22Rv1 (cell line): ENCODE measurements at regions not wholly inside any gene's neighbourhood (a gene's known extent, or its start where the extent isn't known, plus 50 kb on each side); places are given as distances from the start of the nearest gene placed in this dataset.

Experiments
- ZFX ChIP-seq: fragments of 450-650 bp; IDR thresholded peaks from 2 replicates; pipeline ENCODE4 v1.6.1; 2017; ENCODE audit warnings: antibody characterized with exemption, borderline replicate concordance
- TF ChIP-seq, protein P1 (sequence below): fragments of 450-650 bp; IDR thresholded peaks from 2 replicates; pipeline ENCODE4 v1.5.1; 2017; ENCODE audit warnings: mild to moderate bottlenecking

DNA sequence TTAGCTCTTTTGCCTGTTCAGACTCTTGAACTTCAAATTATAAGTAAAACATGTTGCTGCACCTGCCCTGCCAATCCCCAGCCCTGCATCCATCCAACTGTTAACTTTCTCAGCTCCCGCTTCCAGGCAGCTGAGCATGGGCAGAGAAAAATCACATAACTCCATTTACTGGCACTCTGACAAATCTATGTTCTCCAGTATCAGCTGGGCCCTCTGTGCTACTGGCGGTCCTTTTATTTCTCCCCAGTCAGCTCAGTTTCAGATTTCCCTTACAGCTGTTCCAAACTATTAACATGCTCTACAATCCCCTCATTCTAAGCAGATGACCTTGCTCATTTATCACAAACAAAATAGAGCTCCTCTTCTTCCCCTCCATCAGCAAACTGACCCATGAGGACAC, 240.4 kb upstream of the TET2 start:
- TF ChIP-seq, protein P1, sequence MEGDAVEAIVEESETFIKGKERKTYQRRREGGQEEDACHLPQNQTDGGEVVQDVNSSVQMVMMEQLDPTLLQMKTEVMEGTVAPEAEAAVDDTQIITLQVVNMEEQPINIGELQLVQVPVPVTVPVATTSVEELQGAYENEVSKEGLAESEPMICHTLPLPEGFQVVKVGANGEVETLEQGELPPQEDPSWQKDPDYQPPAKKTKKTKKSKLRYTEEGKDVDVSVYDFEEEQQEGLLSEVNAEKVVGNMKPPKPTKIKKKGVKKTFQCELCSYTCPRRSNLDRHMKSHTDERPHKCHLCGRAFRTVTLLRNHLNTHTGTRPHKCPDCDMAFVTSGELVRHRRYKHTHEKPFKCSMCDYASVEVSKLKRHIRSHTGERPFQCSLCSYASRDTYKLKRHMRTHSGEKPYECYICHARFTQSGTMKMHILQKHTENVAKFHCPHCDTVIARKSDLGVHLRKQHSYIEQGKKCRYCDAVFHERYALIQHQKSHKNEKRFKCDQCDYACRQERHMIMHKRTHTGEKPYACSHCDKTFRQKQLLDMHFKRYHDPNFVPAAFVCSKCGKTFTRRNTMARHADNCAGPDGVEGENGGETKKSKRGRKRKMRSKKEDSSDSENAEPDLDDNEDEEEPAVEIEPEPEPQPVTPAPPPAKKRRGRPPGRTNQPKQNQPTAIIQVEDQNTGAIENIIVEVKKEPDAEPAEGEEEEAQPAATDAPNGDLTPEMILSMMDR, result no peak
- no peak for TF ChIP-seq ZFX
